HG03432 (cell line): ENCODE measurements at regions not wholly inside any gene's neighbourhood (a gene's known extent, or its start where the extent isn't known, plus 50 kb on each side); places are given as distances from the start of the nearest gene placed in this dataset.
A peak's percentile ranks its signal among the peaks of the same experiment; 100 is the strongest.

Source experiments
- ATAC-seq: cut with Tn5 transposase; IDR thresholded peaks from one replicate; pipeline ENCODE4 v1.9.1; 2021; ENCODE audit warnings: mild to moderate bottlenecking, moderate library complexity; ENCODE audit not compliant: unreplicated experiment

- ATAC-seq: no peak
Measured at GRCh38 chr10:131620904-131621303, 279.9 kb upstream of the PPP2R2D start.

GRCh38 chr10:131621784-131622624 is 278.8 kb upstream of the PPP2R2D start:
- no peak for ATAC-seq

GRCh38 chr10:131625041-131625440 is 275.8 kb upstream of the PPP2R2D start:
- no peak for ATAC-seq

- ATAC-seq: no peak
Measured at GRCh38 chr10:131626274-131626673, 274.5 kb upstream of the PPP2R2D start.

- no peak for ATAC-seq
Measured at GRCh38 chr10:131629026-131629770, 271.6 kb upstream of the PPP2R2D start.

- ATAC-seq: no peak
Measured at GRCh38 chr10:131630772-131631258, 270.0 kb upstream of the PPP2R2D start.

- ATAC-seq: no peak
Measured at GRCh38 chr10:131631619-131632018, 269.2 kb upstream of the PPP2R2D start.

- ATAC-seq: no peak
Measured at GRCh38 chr10:131635564-131636015, 265.2 kb upstream of the PPP2R2D start.

- ATAC-seq: no peak
Measured at GRCh38 chr10:131636116-131636515, 264.7 kb upstream of the PPP2R2D start.

GRCh38 chr10:131636841-131637724 is 263.7 kb upstream of the PPP2R2D start:
- no peak for ATAC-seq

- ATAC-seq: no peak
Measured at GRCh38 chr10:131638049-131638879, 262.5 kb upstream of the PPP2R2D start.

- ATAC-seq: no peak
Measured at GRCh38 chr10:131638880-131639278, 261.9 kb upstream of the PPP2R2D start.

- ATAC-seq: no peak
Measured at GRCh38 chr10:131640045-131640644, 260.7 kb upstream of the PPP2R2D start.

- ATAC-seq: peak; percentile 98
Measured at GRCh38 chr10:131641231-131641630, 259.6 kb upstream of the PPP2R2D start.

- no peak for ATAC-seq
Measured at GRCh38 chr10:131641898-131642297, 258.9 kb upstream of the PPP2R2D start.

GRCh38 chr10:131642966-131643365 is 257.8 kb upstream of the PPP2R2D start:
- no peak for ATAC-seq

- no peak for ATAC-seq
Measured at GRCh38 chr10:131644289-131644688, 256.5 kb upstream of the PPP2R2D start.

- ATAC-seq: no peak
Measured at GRCh38 chr10:131644864-131645658, 255.7 kb upstream of the PPP2R2D start.

- no peak for ATAC-seq
Measured at GRCh38 chr10:131645756-131646155, 255.1 kb upstream of the PPP2R2D start.
